H1 (cell line): ENCODE measurements at regions not wholly inside any gene's neighbourhood (a gene's known extent, or its start where the extent isn't known, plus 50 kb on each side); places are given as distances from the start of the nearest gene placed in this dataset.

ENCODE experiments used
- CTCF ChIA-PET: fragments of 300-600 bp; sonication (Branson Sonifier 250); formaldehyde crosslinking; loops from one replicate; lab custom pipeline; 2021; ENCODE audit not compliant: partially characterized antibody; lab: Charles Lee
- POLR2A ChIA-PET: fragments of 300-600 bp; sonication (Branson Sonifier 250); formaldehyde crosslinking; loops from one replicate; lab custom pipeline; 2021; ENCODE audit warnings: inconsistent platforms; ENCODE audit not compliant: partially characterized antibody; lab: Charles Lee
- DNase-seq, 2 experiments: peaks; one replicate each; pipeline versions ENCODE4 v3.0.0 to v3.0.0-alpha.2; 2010 to 2022; ENCODE audit warnings: low spot score in 2 of 2, low read depth in 1 of 2, mixed read lengths in 1 of 2
- FAIRE-seq: peaks from 2 replicates; lab custom pipeline; 2011; peaks lifted over from hg19 to GRCh38; lab: Jason Lieb, UNC
- H2AFZ ChIP-seq: 2 replicates; pipeline ENCODE4 v1.8.1; 2012; ENCODE audit warnings: low read length, inconsistent platforms
- H2AK5ac ChIP-seq: 2 replicates; pipeline ENCODE4 v1.6.1; 2013; ENCODE audit warnings: low read depth, low read length
- H2BK120ac ChIP-seq: replicated peaks from 2 replicates; pipeline ENCODE3; 2013; ENCODE audit warnings: low read depth, low read length, inconsistent platforms
- H2BK12ac ChIP-seq: 2 replicates; pipeline ENCODE4 v1.6.1; 2013; ENCODE audit warnings: low read depth, low read length
- H2BK15ac ChIP-seq: 2 replicates; pipeline ENCODE4 v1.6.1; 2013; ENCODE audit warnings: low read length
- H2BK20ac ChIP-seq: 2 replicates; pipeline ENCODE4 v1.6.1; 2013; ENCODE audit warnings: low read length
- H2BK5ac ChIP-seq: 2 replicates; pipeline ENCODE4 v1.6.1; 2013; ENCODE audit warnings: low read depth, low read length
- H3K14ac ChIP-seq: 2 replicates; pipeline ENCODE4 v1.6.1; 2013; ENCODE audit warnings: inconsistent platforms; ENCODE audit not compliant: insufficient read length
- H3K18ac ChIP-seq: 2 replicates; pipeline ENCODE4 v1.6.1; 2013; ENCODE audit warnings: low read length; ENCODE audit errors: extremely low read depth
- H3K23ac ChIP-seq: 2 replicates; pipeline ENCODE4 v1.6.1; 2013; ENCODE audit warnings: inconsistent platforms; ENCODE audit not compliant: insufficient read length
- H3K23me2 ChIP-seq: 2 replicates; pipeline ENCODE4 v1.6.1; 2013; ENCODE audit warnings: low read depth, low read length
- H3K27ac ChIP-seq: 2 replicates; pipeline ENCODE4 v1.6.1; 2011; ENCODE audit warnings: low read depth, low read length, inconsistent platforms
- H3K27me3 ChIP-seq, 4 experiments: replicated peaks in 1 of 4; 1 replicate in 1 of 4; 2 replicates in 3 of 4; pipeline versions ENCODE4 v1.6.1 to v1.8.1; 2011 to 2013; ENCODE audit warnings: low read length in 3 of 4, mild to moderate bottlenecking in 3 of 4, inconsistent platforms in 2 of 4, mixed read lengths in 2 of 4, moderate library complexity in 1 of 4; ENCODE audit not compliant: control insufficient read depth in 3 of 4, insufficient read depth in 3 of 4; ENCODE audit errors: extremely low read depth in 1 of 4
- H3K36me3 ChIP-seq, 4 experiments: 2 replicates each; pipeline versions ENCODE4 v1.6.1 to v1.8.1; 2011 to 2013; ENCODE audit warnings: mild to moderate bottlenecking in 4 of 4, low read length in 3 of 4, moderate library complexity in 2 of 4, control low read depth in 1 of 4, inconsistent platforms in 1 of 4; ENCODE audit not compliant: insufficient read depth in 4 of 4, control insufficient read depth in 2 of 4
- H3K4ac ChIP-seq: replicated peaks from 2 replicates; pipeline ENCODE3; 2013; ENCODE audit warnings: low read length, low read depth, mixed read lengths, inconsistent platforms; ENCODE audit not compliant: insufficient read length
- H3K4me1 ChIP-seq, 4 experiments: replicated peaks in 1 of 4; 1 replicate in 1 of 4; 2 replicates in 3 of 4; pipeline versions ENCODE4 v1.6.1 to v1.8.1; 2011 to 2013; ENCODE audit warnings: low read length in 3 of 4, inconsistent platforms in 2 of 4, mixed read lengths in 1 of 4; ENCODE audit not compliant: insufficient read depth in 4 of 4, control insufficient read depth in 3 of 4
- H3K4me2 ChIP-seq, 2 experiments: 2 replicates each; pipeline versions ENCODE4 v1.6.1 to v1.8.1; 2011 to 2013; ENCODE audit warnings: low read depth in 2 of 2, low read length in 2 of 2, control low read depth in 1 of 2, inconsistent platforms in 1 of 2, mild to moderate bottlenecking in 1 of 2; ENCODE audit not compliant: insufficient read depth in 1 of 2
- H3K4me3 ChIP-seq, 4 experiments: fragments of 200-600, 300-600 bp in 1 of 4; sonication (generic), shearing (Covaris generic), sonication (Bioruptor Twin) in 1 of 4; 2 replicates each; pipeline versions ENCODE4 v1.5.1 to v1.8.1; 2011 to 2016; ENCODE audit warnings: low read length in 4 of 4, low read depth in 3 of 4, control low read depth in 2 of 4, inconsistent platforms in 2 of 4, mild to moderate bottlenecking in 2 of 4, mixed read lengths in 1 of 4, moderate library complexity in 1 of 4; ENCODE audit not compliant: insufficient read depth in 2 of 4; ENCODE audit errors: extremely low read depth in 1 of 4
- H3K56ac ChIP-seq: replicated peaks from 2 replicates; pipeline ENCODE3; 2013; ENCODE audit warnings: low read depth, mild to moderate bottlenecking, mixed read lengths, low read length, inconsistent platforms; ENCODE audit not compliant: insufficient read length
- H3K79me1 ChIP-seq: 2 replicates; pipeline ENCODE4 v1.6.1; 2013; ENCODE audit warnings: low read depth, low read length, control low read depth
- H3K79me2 ChIP-seq, 2 experiments: 2 replicates each; pipeline versions ENCODE4 v1.6.1 to v1.8.1; 2012 to 2013; ENCODE audit warnings: low read length in 2 of 2, mild to moderate bottlenecking in 2 of 2, inconsistent platforms in 1 of 2; ENCODE audit not compliant: insufficient read depth in 2 of 2, control insufficient read depth in 1 of 2
- H3K9ac ChIP-seq, 4 experiments: replicated peaks in 1 of 4; 1 replicate in 1 of 4; 2 replicates in 3 of 4; pipeline versions ENCODE4 v1.6.1 to v1.8.1; 2011 to 2013; ENCODE audit warnings: low read depth in 3 of 4, low read length in 3 of 4, control low read depth in 2 of 4, mild to moderate bottlenecking in 2 of 4, moderate library complexity in 2 of 4, inconsistent platforms in 1 of 4; ENCODE audit errors: extremely low read depth in 1 of 4
- H3K9me3 ChIP-seq, 2 experiments: 2 replicates each; pipeline versions ENCODE4 v1.6.1 to v1.8.1; 2012 to 2013; ENCODE audit warnings: mild to moderate bottlenecking in 2 of 2, moderate library complexity in 2 of 2, control low read depth in 1 of 2, inconsistent platforms in 1 of 2, low read depth in 1 of 2, low read length in 1 of 2, mixed read lengths in 1 of 2; ENCODE audit not compliant: insufficient read depth in 2 of 2
- H4K20me1 ChIP-seq, 2 experiments: replicated peaks in 1 of 2; 2 replicates each; pipeline versions ENCODE3 to v1.8.1; 2011 to 2013; ENCODE audit warnings: inconsistent platforms in 2 of 2, low read length in 2 of 2, mild to moderate bottlenecking in 1 of 2; ENCODE audit not compliant: insufficient read depth in 2 of 2, control insufficient read depth in 1 of 2
- H4K5ac ChIP-seq: 2 replicates; pipeline ENCODE4 v1.6.1; 2013; ENCODE audit warnings: low read length, low read depth, mixed read lengths, inconsistent platforms; ENCODE audit not compliant: insufficient read length
- H4K8ac ChIP-seq: 2 replicates; pipeline ENCODE4 v1.8.0; 2013; ENCODE audit warnings: mild to moderate bottlenecking, moderate library complexity, low read length, inconsistent platforms; ENCODE audit not compliant: insufficient read depth; ENCODE audit errors: extremely low read depth
- H4K91ac ChIP-seq: replicated peaks from 2 replicates; pipeline ENCODE3; 2013; ENCODE audit warnings: low read length, mixed read lengths, inconsistent platforms; ENCODE audit not compliant: insufficient read length
- GABPA ChIP-seq: IDR thresholded peaks from 2 replicates; pipeline ENCODE4 v1.6.1; 2011; ENCODE audit warnings: mild to moderate bottlenecking, low read length, moderate library complexity, borderline replicate concordance; ENCODE audit not compliant: insufficient read depth
- KDM4A ChIP-seq: IDR thresholded peaks from one replicate; pipeline ENCODE4 v1.7.1; 2012; ENCODE audit warnings: low read depth, mild to moderate bottlenecking, moderate library complexity, low read length, inconsistent platforms; ENCODE audit not compliant: severe bottlenecking
- MAFK ChIP-seq: IDR thresholded peaks from 2 replicates; pipeline ENCODE4 v1.6.1; 2012; ENCODE audit warnings: low read depth, mild to moderate bottlenecking, improper control_type of control experiment, low read length
- NRF1 ChIP-seq: IDR thresholded peaks from 2 replicates; pipeline ENCODE4 v1.6.1; 2011; ENCODE audit warnings: mild to moderate bottlenecking, low read depth, low read length, improper control_type of control experiment
- RXRA ChIP-seq: IDR thresholded peaks from 2 replicates; pipeline ENCODE4 v1.6.1; 2011; ENCODE audit warnings: low read depth, mild to moderate bottlenecking, low read length, moderate library complexity; ENCODE audit not compliant: insufficient read depth
- SIX5 ChIP-seq: IDR thresholded peaks from 2 replicates; pipeline ENCODE4 v1.6.1; 2011; ENCODE audit warnings: mild to moderate bottlenecking, low read depth, low read length
- SP1 ChIP-seq: IDR thresholded peaks from 2 replicates; pipeline ENCODE4 v1.6.1; 2011; ENCODE audit warnings: low read depth, low read length
- WGBS, 2 experiments: shearing (Covaris generic) in 1 of 2; methylation state at CpG; one replicate each; pipeline versions ENCODE4 v1.1.6 to v1.1.7; 2013 to 2015; ENCODE audit warnings: low lambda C conversion rate in 2 of 2, mixed read lengths in 2 of 2, inconsistent platforms in 1 of 2, low coverage in 1 of 2, missing lambda C conversion rate in 1 of 2; ENCODE audit not compliant: insufficient replicate concordance in 2 of 2, insufficient coverage in 1 of 2, insufficient read length in 1 of 2; ENCODE audit errors: extremely low coverage in 1 of 2, missing lambda C conversion rate in 1 of 2; 5-methylcytosine and 5-hydroxymethylcytosine counted together
- TF ChIP-seq, protein P1 (sequence below): IDR thresholded peaks from 2 replicates; pipeline ENCODE4 v1.6.1; 2012; ENCODE audit warnings: inconsistent platforms

DNA sequence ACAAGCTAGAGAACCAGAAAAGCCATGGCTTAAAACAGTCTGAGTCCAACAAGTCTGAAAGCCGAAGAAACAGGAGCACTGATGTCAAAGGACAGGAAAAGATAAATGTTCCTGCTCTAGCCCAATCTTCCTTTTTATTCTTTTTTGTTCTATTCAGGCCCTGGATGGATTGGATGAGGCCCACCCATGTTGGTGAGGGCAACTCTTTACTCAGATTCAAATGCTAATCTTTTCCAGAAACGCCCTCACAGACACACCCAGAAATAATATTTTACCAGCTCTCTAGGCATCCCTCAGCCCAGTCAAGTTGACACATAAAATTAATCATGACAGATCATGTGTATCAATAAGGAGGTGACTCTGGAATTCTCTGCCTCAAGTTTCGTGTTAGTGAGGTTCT lies 1002.7 kb downstream of the STPG2 start:
- Histone ChIP-seq H3K23me2 (no peaks in the 10 kb centered on the region), H4K20me1 (no peaks in the 10 kb centered on the region), H3K4me1 (peaks cover 0 to 11% (median 2%) of the 10 kb centered on the region in 4 experiments; a peak in 1 of 7 replicates), H2AFZ (no peak overlapping the region), H3K79me2 (no peaks in the 10 kb centered on the region), H4K5ac (no peak overlapping the region), H3K56ac (no peak overlapping the region), H3K9me3 (peaks cover 23% of the 10 kb centered on the region in 2 experiments), H4K8ac (no peak overlapping the region), H2AK5ac (no peak overlapping the region), H3K27ac (no peak overlapping the region), H3K4ac (no peak overlapping the region), H3K4me2 (no peak overlapping the region; a peak in 1 of 4 replicates), H3K9ac (no peak overlapping the region), H3K4me3 (peak overlapping the region in 1 of 4 experiments; percentile 17; a peak in 3 of 8 replicates), H3K18ac (no peak overlapping the region), H3K36me3 (peaks cover 0 to 26% (median 4%) of the 10 kb centered on the region in 4 experiments; a peak in 3 of 8 replicates), H4K91ac (no peak overlapping the region), H2BK15ac (no peak overlapping the region), H3K79me1 (no peaks in the 10 kb centered on the region), H2BK5ac (peak overlapping the region; percentile 48; the same call in 1 of the 2 replicates), H3K14ac (no peak overlapping the region), H3K23ac (no peak overlapping the region), H2BK12ac (peak overlapping the region; percentile 55; the same call in 1 of the 2 replicates), H2BK120ac (no peak overlapping the region), H3K27me3 (no peaks in the 10 kb centered on the region), H2BK20ac (0 out of 2 replicates have a peak overlapping the region, but pooled peaks have one; percentile 25)
- DNase-seq, result no peak
- WGBS, 2 experiments, result 83% methylated on average over 3 of the region's 3 CpGs; no CpG with 5 or more reads in 1 of the 2 experiments
- POLR2A ChIA-PET, result interaction anchor here (1.4 kb wide), 1 partner anchor 9 kb away, joined by 3 read pairs; no protein-coding TSS in a partner anchor
- TF ChIP-seq, protein P1, sequence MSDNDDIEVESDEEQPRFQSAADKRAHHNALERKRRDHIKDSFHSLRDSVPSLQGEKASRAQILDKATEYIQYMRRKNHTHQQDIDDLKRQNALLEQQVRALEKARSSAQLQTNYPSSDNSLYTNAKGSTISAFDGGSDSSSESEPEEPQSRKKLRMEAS, result no peak
- TF ChIP-seq GABPA (no peak), SP1 (no peak), MAFK (no peak), NRF1 (no peak), SIX5 (no peak), RXRA (no peak), KDM4A (no peak)
- no peak for FAIRE-seq
- CTCF ChIA-PET, result no interaction called here
